HG03066 (cell line): ENCODE measurements at regions not wholly inside any gene's neighbourhood (a gene's known extent, or its start where the extent isn't known, plus 50 kb on each side); places are given as distances from the start of the nearest gene placed in this dataset.

Experiments used
- ATAC-seq: cut with Tn5 transposase; IDR thresholded peaks from one replicate; pipeline ENCODE4 v1.9.1; 2021; ENCODE audit warnings: low read depth; ENCODE audit not compliant: unreplicated experiment

DNA sequence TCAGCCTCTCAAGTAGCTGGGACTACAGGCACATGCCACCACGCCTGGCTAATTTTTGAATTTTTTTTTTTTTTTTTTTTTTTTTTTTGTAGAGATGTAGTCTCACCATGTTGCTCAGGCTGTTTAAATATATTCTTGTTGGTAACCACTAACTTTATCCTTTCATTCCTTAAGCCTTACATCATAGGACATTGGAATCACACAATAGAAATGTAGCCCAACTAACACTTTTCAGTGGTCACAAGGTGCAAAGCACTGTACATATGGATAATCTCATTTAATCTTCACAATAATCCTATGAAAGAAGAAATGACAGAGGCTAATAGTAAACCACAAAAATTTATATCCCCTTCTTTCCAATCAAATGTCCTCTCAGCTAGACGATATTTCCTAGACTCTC lies 417.8 kb upstream of the DACH1 start:
- no peak for ATAC-seq

DNA sequence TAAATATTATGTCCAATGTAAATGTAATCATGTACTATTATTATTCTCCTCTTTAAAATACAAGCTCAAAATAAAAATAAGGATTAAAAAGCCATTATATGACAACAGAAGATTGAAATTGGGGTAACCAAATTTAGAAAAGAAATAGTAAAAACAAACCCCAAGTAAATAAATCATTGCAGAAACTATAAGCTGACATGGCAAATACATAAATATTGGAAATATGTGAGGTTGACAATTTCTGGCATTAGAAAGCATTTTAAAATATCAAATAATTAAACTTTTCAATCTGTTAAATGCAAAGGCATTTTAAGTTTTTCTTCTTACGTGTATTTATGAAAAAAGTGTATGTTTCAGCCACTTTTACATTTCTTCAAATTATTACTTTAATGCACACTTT lies 394.7 kb upstream of the DACH1 start:
- no peak for ATAC-seq

DNA sequence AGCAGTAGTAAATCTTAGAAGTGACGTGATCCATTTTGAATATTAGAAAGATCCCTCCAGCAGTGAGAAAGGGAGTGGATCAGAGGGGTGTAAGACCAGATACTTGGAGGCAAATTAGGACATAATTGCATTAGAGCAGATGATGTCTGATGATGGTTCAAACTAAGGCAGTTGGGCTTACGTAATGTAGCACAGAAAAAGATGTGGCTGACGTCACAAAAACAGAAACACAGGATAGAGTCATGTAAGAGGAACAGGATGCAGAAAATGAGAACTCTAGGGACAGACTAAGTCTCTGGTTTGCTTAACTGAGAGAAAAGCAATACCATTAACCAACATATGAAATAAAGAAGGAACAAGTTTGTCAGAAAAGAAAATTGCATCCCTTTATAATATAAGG lies 392.5 kb upstream of the DACH1 start:
- ATAC-seq = no peak

DNA sequence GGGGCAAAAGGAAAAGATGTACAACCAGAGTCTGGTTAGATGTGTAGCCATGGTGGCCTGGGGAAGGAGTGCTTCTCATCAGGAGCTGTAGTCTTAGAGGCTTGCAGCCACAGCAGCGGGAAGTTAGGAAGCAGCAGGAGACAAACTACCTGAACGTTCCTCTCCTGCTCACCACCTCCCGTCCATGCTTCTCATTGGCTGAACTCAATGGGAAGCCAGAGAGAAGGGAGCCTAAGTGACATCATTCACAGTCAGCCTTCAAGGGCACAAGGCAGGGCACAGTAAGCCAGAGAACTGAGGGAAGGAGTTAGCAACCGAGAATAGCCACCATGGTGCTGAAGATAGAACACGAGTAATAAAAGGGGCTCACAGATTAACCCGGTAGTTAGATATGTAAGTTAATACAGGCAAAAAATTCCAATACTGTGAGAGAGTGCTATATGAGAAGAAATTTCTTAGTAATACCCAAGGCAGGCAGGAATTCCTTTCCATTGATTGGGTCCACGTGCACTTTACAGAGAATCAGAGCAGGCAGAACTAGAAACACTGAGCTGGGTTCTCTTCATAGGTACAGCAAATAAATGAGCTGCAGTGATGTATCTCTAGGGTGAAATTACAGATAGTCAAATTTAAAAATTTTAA lies 391.5 kb upstream of the DACH1 start:
- no peak for ATAC-seq

DNA sequence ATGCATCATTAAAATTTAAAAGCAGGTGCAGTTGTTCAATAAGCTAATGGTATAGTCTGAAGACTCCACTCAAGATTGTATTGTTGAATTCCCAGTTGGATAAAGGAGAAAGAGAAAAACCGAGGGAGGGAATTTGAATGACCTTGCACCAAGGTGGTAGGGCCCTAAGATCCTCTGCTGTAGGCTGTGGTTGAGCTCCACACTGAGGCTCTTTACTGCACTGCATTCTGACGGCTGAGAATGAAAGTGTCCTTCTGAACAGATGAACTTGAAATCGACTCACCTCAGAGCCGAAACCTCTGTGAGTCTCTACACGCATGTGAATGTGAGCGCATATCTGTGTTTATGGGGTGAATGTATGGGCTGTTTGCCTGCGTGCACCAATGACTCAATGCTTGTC lies 388.9 kb upstream of the DACH1 start:
- no peak for ATAC-seq

DNA sequence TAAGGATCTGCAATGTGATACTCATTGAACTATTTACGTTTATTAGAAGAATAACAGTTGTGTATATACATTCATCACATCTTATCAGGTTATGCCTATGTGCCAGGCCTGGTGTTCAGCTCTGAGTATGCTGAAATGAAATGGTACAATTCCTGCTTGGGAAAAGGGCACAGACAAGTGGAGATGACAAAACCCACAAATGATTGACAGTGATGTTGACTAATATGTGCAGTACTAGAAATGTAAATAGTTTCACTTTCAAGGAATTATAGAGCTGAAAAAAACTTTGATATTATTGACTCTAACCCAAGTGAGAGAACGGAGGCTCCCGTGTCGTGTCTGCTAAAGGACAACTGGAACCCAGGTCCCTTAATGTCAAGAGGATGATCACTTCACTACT lies 386.8 kb upstream of the DACH1 start:
- ATAC-seq = no peak

DNA sequence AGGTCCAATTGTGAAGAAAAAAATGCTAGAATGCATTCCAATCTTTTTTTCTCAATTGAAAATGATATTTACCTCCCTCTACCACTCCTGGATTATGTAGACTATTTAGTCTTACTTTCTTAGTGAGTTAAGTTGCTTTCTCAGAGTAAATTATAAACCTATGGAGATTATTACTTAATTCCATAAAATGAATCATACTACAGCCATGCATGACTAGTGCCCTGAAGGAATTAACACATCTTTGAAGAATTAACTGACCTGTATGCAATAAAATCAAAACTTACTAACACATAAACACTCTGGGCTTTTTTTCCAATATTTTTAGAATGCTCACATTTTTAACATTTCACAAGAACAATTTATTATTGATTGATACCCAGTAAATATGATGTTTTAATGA lies 379.4 kb upstream of the DACH1 start:
- ATAC-seq = no peak

DNA sequence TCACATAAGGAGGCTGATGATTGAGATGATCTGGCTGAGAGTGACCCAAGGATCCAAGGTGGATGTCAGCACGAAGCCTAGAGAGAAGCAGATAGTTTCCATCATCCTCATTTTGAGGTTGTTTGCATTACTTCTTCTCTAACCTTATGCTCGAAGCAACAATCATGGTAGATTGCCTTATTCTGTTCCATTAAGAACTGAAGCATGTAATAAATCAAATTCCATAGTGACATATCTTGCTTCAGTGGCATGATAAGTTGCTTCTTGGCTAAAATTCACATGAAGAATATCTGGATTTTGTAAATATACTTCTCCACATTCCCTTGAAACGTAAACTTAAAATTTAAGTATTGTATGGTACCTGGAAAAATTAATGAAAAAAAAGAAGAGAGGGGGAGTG lies 377.8 kb upstream of the DACH1 start:
- ATAC-seq = no peak

DNA sequence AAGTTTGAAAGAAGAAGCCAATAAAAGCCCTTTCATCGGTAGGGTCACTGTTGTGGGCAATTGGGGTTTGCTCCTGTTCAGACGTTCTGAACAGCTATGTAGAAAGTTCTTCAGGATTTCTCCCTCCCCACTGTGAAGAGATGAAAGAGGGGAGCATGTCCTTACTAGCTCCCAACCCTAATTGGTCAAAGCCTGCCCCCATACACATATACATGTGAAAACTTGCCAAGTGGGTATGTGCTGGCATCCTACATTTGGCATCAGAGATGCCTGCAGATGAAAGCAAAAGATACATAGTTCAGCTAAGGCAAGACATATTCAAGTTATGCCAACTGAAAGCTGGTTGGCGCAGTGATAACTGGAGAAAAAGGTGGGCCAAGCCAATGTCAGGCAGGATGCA lies 363.1 kb upstream of the DACH1 start:
- ATAC-seq = no peak

DNA sequence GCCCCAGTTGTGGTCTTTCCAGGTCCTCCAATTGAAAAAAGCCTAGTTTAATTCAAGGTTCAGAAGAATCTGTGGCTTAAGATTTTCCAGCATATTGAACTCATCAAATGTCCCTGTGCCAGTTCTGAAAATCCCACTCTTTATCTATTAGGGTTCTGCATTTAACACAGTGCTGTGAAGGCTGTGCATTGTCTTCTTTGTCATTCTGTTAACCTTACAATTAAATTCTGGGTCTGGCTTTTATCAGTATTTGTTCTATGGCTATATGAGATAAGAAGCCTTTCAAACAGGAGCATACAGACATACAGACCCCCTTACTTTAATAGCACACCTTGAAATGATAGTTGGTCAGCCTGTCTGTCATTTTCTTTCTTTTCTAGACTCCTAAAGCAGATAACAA lies 362.1 kb upstream of the DACH1 start:
- ATAC-seq = no peak

DNA sequence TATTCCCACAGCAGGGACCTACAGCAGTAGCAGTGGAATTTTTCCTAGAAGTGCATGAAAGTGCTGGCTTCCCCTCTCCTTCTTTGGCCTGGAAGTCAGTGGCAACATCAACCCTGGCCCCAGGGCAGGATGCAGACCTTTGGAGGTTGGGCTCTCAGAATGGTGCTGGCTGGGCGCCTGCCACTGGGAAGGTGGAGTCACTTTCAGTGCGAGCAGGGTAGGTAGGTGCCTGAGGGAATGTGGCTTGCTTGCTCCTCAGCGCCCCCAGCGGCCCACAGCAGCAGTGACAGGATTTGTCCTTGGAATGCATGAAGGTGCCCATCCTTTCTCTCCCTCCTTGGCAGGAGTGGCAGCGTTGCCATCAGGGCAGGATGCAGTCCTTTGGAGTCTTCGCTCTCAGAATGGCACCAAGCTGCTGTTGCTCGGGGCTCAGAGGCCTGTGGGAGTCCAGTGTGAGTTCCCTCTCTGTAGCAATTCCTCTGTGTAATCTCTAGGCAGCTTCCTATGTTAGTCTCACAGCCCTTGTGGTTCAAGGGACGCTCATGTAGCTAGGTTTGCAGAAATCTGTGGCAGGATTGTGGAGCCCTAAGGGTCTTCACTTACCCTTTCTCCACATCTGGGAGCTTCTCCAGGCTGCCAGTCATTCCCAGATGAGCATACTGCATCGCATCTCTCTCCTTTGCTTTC lies 354.4 kb upstream of the DACH1 start:
- ATAC-seq = no peak

DNA sequence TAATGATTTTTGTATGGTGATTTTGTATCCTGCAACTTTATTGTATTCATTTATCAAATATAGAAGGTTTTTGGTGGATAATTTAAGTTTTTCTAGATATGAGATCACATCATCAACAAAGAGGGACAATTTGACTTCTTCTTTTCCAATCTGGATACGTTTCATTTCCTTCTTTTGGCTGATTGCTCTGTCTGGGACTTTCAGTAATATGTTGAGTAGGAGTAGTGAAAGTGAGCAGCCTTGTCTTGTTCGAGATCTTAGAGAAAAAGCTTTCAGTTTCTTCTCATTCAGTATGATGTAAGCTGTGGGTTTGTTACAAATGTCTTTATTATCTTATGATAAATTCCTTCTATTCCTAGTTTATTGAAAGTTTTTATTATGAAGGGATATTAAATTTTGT lies 352.0 kb upstream of the DACH1 start:
- peak; percentile 86 for ATAC-seq

DNA sequence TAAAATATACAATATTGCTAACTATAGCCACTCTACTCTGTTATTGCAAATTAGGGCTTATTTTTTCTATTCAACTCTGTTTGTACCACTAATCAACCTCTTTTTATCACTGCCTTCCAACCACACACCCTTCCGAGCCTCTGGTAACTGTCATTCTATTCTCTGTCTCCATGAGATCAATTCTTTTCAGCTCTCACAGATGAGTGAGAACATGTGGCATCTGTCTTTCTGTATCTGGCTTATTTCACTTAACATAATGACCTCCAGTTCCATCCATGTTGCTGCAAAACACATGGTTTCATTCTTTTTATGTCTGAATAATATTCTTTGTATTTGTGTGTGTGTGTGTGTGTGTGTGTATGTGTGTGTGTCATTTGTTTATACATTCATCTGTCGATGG lies 350.1 kb upstream of the DACH1 start:
- no peak for ATAC-seq

DNA sequence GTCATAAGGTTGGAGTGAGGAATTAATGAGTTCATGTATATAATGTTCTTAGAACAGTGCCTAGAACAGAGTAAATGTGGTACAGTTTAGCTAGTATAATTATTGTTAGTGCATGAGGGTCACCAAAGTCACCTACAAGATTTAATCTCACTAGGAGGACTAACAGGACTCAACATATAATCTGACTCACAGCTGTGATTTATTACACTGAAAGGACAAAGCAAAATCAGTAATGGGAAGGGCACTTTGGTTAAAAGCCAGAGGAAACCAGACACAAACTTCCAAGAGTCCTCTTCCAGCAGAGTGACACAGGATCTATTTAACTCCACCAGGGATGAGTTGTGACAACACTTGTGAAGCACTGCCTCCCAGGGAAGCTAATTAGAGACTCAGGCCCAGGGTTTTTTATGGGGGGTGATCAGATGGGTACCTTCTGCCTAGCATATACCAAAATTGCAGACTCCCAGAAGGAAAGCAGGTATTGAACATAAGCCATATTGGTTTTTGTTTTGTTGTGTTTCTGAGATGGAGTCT lies 341.2 kb upstream of the DACH1 start:
- ATAC-seq = no peak

DNA sequence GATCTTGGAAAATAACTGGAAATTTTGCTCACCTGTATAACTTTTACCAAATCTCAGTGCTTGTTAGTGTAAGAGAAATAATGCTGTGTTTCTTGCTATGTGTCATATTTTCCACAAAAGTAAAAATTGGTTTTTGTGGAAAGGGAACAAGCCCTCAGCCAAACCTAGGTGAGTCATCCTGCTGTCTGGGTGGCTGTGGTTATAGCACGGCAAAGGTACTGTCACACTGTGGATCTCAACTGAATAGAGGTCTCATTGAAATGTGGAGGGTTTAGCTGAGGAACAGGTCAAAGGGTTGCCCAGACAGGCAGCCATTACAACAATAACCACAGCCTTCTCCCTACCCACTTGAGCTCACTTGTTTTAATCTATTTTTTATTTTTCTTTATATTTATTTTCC lies 338.8 kb upstream of the DACH1 start:
- no peak for ATAC-seq

DNA sequence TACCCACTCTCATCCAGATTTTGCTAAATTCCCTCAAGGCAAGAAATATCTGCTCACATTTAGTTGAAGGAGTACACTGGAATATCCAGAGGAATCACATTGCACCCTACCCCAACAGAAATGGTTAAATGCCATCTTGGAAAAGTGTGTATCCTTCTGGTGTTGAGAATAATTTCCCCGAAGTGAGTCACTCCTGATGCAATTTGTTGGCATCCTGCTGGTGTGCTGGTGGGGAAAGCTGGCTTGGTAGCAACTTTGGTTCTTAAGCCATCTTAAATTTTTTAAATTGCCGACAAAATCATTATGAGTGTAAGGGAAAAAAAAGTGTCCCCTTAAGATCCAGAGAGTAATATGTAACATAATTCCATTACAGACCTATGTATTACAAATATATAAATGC lies 337.3 kb upstream of the DACH1 start:
- ATAC-seq = no peak

DNA sequence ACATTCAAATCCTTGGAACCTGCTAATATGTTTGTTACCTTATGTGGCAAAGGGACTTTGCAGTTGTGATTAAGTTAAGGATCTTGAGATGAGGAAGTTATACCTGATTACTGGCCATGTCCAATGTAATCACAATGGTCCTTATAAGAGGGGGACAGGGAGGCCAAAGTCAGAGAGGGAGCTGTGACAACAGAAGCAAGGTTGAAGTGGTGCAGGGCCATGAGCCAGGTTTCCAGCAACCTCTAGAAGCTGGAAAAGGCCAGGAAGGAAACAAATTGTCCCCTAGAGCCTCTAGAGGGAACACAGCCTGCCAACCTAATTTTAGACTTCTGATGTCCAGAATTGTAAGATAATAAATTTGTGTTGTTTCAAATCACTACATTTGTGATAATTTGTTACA lies 334.7 kb upstream of the DACH1 start:
- no peak for ATAC-seq

DNA sequence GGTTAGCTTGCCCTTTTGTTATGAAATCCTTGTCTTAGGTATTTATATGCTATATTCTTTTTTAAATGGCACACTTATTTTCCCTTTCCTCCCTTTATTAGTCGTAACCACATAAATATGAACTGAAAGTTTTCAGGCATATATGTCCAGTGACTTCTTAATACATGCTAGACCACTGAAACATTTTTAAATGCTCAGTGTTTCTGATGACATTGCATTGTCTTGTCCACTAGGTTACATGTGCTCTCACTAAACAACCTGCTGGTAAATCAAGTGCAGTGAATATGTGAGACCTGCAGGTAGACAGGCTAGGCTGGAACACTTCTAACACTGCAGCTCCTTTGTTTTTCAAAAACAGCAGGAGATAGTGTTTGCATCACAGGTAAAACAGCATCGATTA lies 332.6 kb upstream of the DACH1 start:
- no peak for ATAC-seq

DNA sequence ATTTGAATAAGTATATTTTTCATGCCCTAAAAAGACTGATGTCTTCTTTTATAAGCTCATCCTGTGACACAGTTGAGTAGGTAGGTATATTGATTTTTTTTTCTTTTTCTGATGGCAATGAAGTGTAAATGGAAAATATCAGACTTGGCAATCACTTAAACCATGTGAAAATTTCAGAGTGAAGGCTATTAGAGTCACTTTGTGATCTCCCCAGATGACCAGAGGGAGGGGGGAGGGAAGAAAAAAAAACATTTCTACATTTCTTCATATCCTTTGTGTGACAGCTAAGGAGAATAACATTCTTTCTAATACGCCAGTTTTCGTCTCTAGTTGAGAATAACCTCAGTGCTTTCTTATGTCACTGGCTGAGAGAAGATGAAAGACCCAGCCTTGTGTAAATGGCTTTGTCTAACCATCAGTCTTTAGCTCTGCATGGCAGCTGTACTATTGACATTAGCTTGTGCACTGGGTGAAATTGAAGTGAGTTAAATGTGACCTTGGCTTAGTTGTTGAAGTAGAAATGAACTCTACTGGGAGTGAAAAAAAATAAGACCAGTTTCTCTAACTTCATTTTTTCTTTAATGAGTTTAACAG lies 332.1 kb upstream of the DACH1 start:
- no peak for ATAC-seq

DNA sequence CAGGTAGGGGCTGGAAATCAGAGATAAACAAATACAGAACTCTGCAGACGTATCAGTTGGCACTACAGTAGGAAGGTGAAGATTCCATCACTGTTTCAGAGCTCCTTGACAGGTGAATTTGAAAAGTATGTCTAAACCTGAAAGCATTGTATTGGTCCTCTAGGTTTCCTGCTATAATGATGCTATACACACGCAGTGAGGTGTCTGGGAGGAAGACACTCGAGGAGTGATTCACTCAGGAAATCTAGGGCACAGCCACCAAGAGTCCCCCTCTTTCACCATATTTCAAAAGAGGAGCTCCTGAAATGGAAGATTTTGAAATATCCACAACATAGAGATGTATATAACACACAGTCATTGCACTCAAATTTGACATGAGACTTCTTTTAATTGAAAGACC lies 331.0 kb upstream of the DACH1 start:
- no peak for ATAC-seq

DNA sequence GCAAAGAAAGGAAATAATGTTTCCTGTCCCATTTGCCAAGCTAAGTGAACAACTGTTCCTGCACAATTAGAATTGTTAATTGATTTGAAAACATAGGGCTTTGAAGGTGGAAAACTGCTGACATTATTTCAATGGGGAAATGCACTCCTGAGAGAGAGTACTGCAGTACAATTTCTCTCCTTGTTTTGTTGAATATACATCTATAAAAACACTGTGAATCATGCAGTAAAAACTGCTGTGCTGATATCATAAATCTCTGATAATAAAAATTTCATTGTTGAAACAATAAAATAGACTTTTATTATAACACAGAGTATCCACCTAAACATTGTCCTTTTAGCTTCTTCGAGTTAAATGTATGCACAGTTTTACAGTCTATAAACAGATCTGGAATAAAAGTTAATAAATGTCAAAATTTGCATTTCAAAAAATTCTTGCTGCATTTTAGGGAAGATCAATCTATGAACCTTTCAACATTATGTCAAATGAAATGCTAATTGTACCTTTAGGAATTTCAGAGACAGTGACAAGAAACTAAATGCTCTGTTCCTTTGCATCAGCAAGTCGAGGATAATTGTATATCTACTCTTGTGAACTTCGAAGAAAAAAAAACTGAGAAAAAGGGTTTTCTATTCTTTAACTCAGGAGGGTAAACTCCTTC lies 328.2 kb upstream of the DACH1 start:
- no peak for ATAC-seq

DNA sequence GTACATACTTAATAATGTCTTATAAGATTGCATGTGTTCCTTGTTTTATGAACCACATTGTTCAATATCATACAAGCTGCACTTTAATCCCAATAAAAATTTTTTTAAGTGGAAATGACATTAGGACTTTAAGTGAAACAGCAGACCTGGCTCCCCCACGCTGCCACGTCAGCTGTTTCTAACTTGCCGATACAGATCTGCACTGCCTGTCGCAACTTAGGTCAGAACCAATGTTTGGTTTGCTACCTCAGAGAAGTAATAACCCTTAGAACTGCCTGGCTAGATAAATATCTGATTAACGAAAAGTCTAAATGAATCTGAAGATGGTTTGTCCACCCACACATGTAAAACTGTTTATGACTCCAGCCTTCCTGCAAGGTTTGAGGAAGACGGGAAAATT lies 327.5 kb upstream of the DACH1 start:
- no peak for ATAC-seq
